ENCODE measurements at regions not wholly inside any gene's neighbourhood (a gene's known extent, or its start where the extent isn't known, plus 50 kb on each side); places are given as distances from the start of the nearest gene placed in this dataset.

GRCh38 chr2:19764998-19765397 is 136.8 kb downstream of the TTC32 start:
- TF ChIP-seq CTCF (IDR thresholded peaks at IDR 0.05 in 8 of 11, conservative IDR thresholded peaks at IDR 0.05 in 3 of 11), result no peak
- TF ChIP-seq POLR2AphosphoS5 (IDR thresholded peaks at IDR 0.05), result no peak
- TF ChIP-seq POLR2A (IDR thresholded peaks at IDR 0.05), result no peak
